ENCODE measurements at regions not wholly inside any gene's neighbourhood (a gene's known extent, or its start where the extent isn't known, plus 50 kb on each side); places are given as distances from the start of the nearest gene placed in this dataset.

DNA sequence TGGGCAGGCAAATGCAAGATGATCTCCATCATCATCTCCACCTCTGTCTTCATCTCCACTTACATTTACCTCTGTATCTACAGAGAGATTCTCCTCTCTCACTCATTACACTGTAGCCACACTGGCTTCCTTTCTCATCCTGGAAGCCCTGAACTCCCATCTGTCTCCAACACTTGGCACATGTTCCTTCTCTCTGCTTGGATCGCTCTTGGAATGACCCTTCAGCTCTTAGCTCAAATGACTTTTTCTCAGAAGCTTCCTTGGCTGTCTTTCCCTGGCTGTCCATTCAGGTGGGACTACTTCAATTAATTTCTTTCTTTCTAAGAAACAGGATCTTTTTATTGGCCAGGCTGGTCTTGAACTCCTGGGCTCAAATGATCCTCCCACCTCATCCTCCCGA is 120.0 kb upstream of the KLF4 start:
- Histone ChIP-seq H3K79me2 (ENCODE audit: insufficient read depth, low read length) (no peaks in the 10 kb centered on the region), H4K20me1 (ENCODE audit: insufficient read depth) (no peaks in the 10 kb centered on the region), H3K27ac (ENCODE audit: low read depth, low read length) (no peak overlapping the region), H2AFZ (ENCODE audit: low read depth, low read length, poor library complexity, severe bottlenecking) (no peak overlapping the region), H3K4me3 (replicated peaks in 1 of 2; ENCODE audit: low read depth in 1 of 2, low read length in 2 of 2) (no peak overlapping the region), H3K36me3 (ENCODE audit: control insufficient read depth in 1 of 2, insufficient read depth in 2 of 2, low read length in 2 of 2) (no peaks in the 10 kb centered on the region), H3K4me1 (ENCODE audit: control insufficient read depth in 1 of 2, insufficient read depth in 2 of 2, low read length in 2 of 2) (no peaks in the 10 kb centered on the region), H3K9me2 (ENCODE audit: insufficient read depth) (no peaks in the 10 kb centered on the region), H3K27me3 (ENCODE audit: insufficient read depth, low read length) (no peaks in the 10 kb centered on the region), H3K4me2 (ENCODE audit: low read length) (no peak overlapping the region), H3K9me3 (ENCODE audit: control insufficient read depth in 1 of 2, insufficient read depth in 1 of 2, low read depth in 1 of 2, low read length in 2 of 2) (no peaks in the 10 kb centered on the region), H3K9ac (ENCODE audit: low read length) (no peak overlapping the region)
- DNase-seq (ENCODE audit: low read depth, low spot score), result no peak
- ATAC-seq, result no peak
- BruUV-seq (replicated peaks), result no TSS peak
- intact Hi-C loops (cut with micrococcal nuclease), result no loop called here
- no peak for TF ChIP-seq SP1 (IDR thresholded peaks at IDR 0.05; ENCODE audit: low read depth)
- CTCF ChIA-PET, result no interaction called here
- RAD21 ChIA-PET (ENCODE audit: low non-redundant PET in 1 of 2, low total read pairs in 2 of 2, uncharacterized antibody in 2 of 2, unreplicated experiment in 2 of 2), result no interaction called here
- POLR2A ChIA-PET, result no interaction called here

DNA sequence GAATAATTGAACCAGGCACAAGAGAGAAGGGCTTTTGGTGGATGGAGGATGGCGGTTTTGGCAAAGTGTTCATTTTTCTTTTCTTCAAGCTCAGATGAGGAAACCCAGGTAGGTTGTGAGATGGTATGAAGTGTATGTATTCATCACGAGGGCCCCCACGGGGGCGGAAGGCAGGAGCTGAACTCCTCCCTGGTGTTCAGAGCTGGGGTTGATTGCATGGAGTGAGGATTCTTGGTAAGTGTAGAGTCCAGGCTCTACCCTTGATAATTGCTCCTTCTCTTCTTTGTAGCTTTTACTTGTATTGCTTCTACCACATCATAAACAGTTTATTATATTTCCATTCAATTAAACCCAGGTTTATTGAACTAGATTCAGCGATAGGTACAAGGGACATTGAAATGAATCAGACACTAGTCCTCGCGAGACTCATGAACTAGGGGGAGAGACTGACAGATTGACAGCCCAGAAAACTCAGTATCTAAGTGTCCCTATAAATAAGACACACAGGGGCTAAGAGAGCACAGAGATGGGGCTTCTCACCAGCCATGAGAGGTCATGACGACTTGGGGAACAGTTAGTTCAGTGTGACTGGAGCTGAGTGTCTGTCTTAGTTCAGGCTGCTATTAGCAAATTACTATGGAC is 116.7 kb upstream of the KLF4 start:
- Histone ChIP-seq H3K9ac (ENCODE audit: low read length) (no peak overlapping the region), H3K27ac (ENCODE audit: low read depth, low read length) (no peak overlapping the region), H3K4me3 (replicated peaks in 1 of 2; ENCODE audit: low read depth in 1 of 2, low read length in 2 of 2) (no peak overlapping the region), H3K79me2 (ENCODE audit: insufficient read depth, low read length) (no peaks in the 10 kb centered on the region), H3K9me3 (ENCODE audit: control insufficient read depth in 1 of 2, insufficient read depth in 1 of 2, low read depth in 1 of 2, low read length in 2 of 2) (no peaks in the 10 kb centered on the region), H3K9me2 (ENCODE audit: insufficient read depth) (no peaks in the 10 kb centered on the region), H2AFZ (ENCODE audit: low read depth, low read length, poor library complexity, severe bottlenecking) (no peak overlapping the region), H3K4me2 (ENCODE audit: low read length) (no peak overlapping the region), H3K36me3 (ENCODE audit: control insufficient read depth in 1 of 2, insufficient read depth in 2 of 2, low read length in 2 of 2) (no peaks in the 10 kb centered on the region), H3K27me3 (ENCODE audit: insufficient read depth, low read length) (no peaks in the 10 kb centered on the region), H4K20me1 (ENCODE audit: insufficient read depth) (no peaks in the 10 kb centered on the region), H3K4me1 (ENCODE audit: control insufficient read depth in 1 of 2, insufficient read depth in 2 of 2, low read length in 2 of 2) (no peaks in the 10 kb centered on the region)
- ChIA-PET POLR2A (no interaction called here), RAD21 (ENCODE audit: low non-redundant PET in 1 of 2, low total read pairs in 2 of 2, uncharacterized antibody in 2 of 2, unreplicated experiment in 2 of 2) (no interaction called here), CTCF (no interaction called here)
- ATAC-seq (no peak), DNase-seq (ENCODE audit: low read depth, low spot score) (no peak)
- intact Hi-C loops (cut with micrococcal nuclease), result no loop called here
- no TSS peak for BruUV-seq (replicated peaks)
- TF ChIP-seq, protein P1, sequence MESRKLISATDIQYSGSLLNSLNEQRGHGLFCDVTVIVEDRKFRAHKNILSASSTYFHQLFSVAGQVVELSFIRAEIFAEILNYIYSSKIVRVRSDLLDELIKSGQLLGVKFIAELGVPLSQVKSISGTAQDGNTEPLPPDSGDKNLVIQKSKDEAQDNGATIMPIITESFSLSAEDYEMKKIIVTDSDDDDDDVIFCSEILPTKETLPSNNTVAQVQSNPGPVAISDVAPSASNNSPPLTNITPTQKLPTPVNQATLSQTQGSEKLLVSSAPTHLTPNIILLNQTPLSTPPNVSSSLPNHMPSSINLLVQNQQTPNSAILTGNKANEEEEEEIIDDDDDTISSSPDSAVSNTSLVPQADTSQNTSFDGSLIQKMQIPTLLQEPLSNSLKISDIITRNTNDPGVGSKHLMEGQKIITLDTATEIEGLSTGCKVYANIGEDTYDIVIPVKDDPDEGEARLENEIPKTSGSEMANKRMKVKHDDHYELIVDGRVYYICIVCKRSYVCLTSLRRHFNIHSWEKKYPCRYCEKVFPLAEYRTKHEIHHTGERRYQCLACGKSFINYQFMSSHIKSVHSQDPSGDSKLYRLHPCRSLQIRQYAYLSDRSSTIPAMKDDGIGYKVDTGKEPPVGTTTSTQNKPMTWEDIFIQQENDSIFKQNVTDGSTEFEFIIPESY (IDR thresholded peaks at IDR 0.05; ENCODE audit: extremely low read depth, insufficient replicate concordance, low read length), result no peak
- TF ChIP-seq EGR1 (IDR thresholded peaks at IDR 0.05; ENCODE audit: low read depth) (no peak), EZH2phosphoT487 (IDR thresholded peaks at IDR 0.05; ENCODE audit: borderline replicate concordance) (no peak), CEBPB (IDR thresholded peaks at IDR 0.05; ENCODE audit: low read depth) (no peak), SIN3A (IDR thresholded peaks at IDR 0.05; ENCODE audit: low read depth) (no peak)
- TF ChIP-seq, protein P2, sequence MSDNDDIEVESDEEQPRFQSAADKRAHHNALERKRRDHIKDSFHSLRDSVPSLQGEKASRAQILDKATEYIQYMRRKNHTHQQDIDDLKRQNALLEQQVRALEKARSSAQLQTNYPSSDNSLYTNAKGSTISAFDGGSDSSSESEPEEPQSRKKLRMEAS (IDR thresholded peaks at IDR 0.05), result no peak

Data from HCT116 (cell line).